ENCODE measurements at regions not wholly inside any gene's neighbourhood (a gene's known extent, or its start where the extent isn't known, plus 50 kb on each side); places are given as distances from the start of the nearest gene placed in this dataset.
"Not testable (repeated sequence)": the region's sequence is repeated elsewhere in the genome, so short reads cannot be mapped to it uniquely, and the experiment has no call there.

GRCh38 chr7:11256501-11256900 is 282.8 kb downstream of the PHF14 start:
- H3K27ac ChIP-seq (replicated peaks) = no peak overlapping the region
- H3K27me3 ChIP-seq (ENCODE audit: low read depth) = no peaks in the 10 kb centered on the region
- H3K36me3 ChIP-seq = no peaks in the 10 kb centered on the region
- H3K9me3 ChIP-seq (replicated peaks) = no peaks in the 10 kb centered on the region
- H3K4me3 ChIP-seq = no peak overlapping the region
- TF ChIP-seq CTCF (IDR thresholded peaks at IDR 0.05; ENCODE audit: borderline replicate concordance) = no peak
- intact Hi-C loops (cut with micrococcal nuclease) = no loop called here
- DNase-seq = no peak
- no peaks in the 10 kb centered on the region for H3K4me1 ChIP-seq

GRCh38 chr7:11261470-11261869 is 287.8 kb downstream of the PHF14 start:
- Histone ChIP-seq H3K9me3 (replicated peaks) (no peaks in the 10 kb centered on the region), H3K4me3 (no peak overlapping the region), H3K27ac (replicated peaks) (no peak overlapping the region), H3K4me1 (no peaks in the 10 kb centered on the region), H3K27me3 (ENCODE audit: low read depth) (no peaks in the 10 kb centered on the region), H3K36me3 (no peaks in the 10 kb centered on the region)
- no peak for TF ChIP-seq CTCF (IDR thresholded peaks at IDR 0.05; ENCODE audit: borderline replicate concordance)
- no peak for DNase-seq
- intact Hi-C loops (cut with micrococcal nuclease) = no loop called here

- intact Hi-C loops (cut with micrococcal nuclease) = no loop called here
- no peak overlapping the region for H3K4me3 ChIP-seq
- H3K36me3 ChIP-seq = no peaks in the 10 kb centered on the region
- H3K27me3 ChIP-seq (ENCODE audit: low read depth) = no peaks in the 10 kb centered on the region
- DNase-seq = no peak
- TF ChIP-seq CTCF (IDR thresholded peaks at IDR 0.05; ENCODE audit: borderline replicate concordance) = no peak
- H3K9me3 ChIP-seq (replicated peaks) = no peaks in the 10 kb centered on the region
- H3K27ac ChIP-seq (replicated peaks) = no peak overlapping the region
- H3K4me1 ChIP-seq = no peaks in the 10 kb centered on the region
Observed at GRCh38 chr7:11266101-11266500, 292.4 kb downstream of the PHF14 start.

- no peaks in the 10 kb centered on the region for H3K9me3 ChIP-seq (replicated peaks)
- no peak for TF ChIP-seq CTCF (IDR thresholded peaks at IDR 0.05; ENCODE audit: borderline replicate concordance)
- no peaks in the 10 kb centered on the region for H3K4me1 ChIP-seq
- H3K27me3 ChIP-seq (ENCODE audit: low read depth) = no peaks in the 10 kb centered on the region
- intact Hi-C loops (cut with micrococcal nuclease) = no loop called here
- H3K36me3 ChIP-seq = no peaks in the 10 kb centered on the region
- no peak overlapping the region for H3K27ac ChIP-seq (replicated peaks)
- no peak for DNase-seq
- no peak overlapping the region for H3K4me3 ChIP-seq
Observed at GRCh38 chr7:11272352-11272751, 298.7 kb downstream of the PHF14 start.

GRCh38 chr7:11274074-11274473 is 300.4 kb downstream of the PHF14 start:
- no peak overlapping the region for H3K27ac ChIP-seq (replicated peaks)
- H3K4me3 ChIP-seq = no peak overlapping the region
- H3K9me3 ChIP-seq (replicated peaks) = no peaks in the 10 kb centered on the region
- no peaks in the 10 kb centered on the region for H3K4me1 ChIP-seq
- no peaks in the 10 kb centered on the region for H3K36me3 ChIP-seq
- DNase-seq = no peak
- intact Hi-C loops (cut with micrococcal nuclease) = no loop called here
- no peak for TF ChIP-seq CTCF (IDR thresholded peaks at IDR 0.05; ENCODE audit: borderline replicate concordance)
- H3K27me3 ChIP-seq (ENCODE audit: low read depth) = no peaks in the 10 kb centered on the region

- intact Hi-C loops (cut with micrococcal nuclease) = no loop called here
- no peak for TF ChIP-seq CTCF (IDR thresholded peaks at IDR 0.05; ENCODE audit: borderline replicate concordance)
- no peak for DNase-seq
Observed at GRCh38 chr7:11281953-11282352, 308.3 kb downstream of the PHF14 start.

GRCh38 chr7:11283584-11283983 is 309.9 kb downstream of the PHF14 start:
- H3K27ac ChIP-seq (replicated peaks); H3K27me3 ChIP-seq (ENCODE audit: low read depth); H3K4me1 ChIP-seq; H3K9me3 ChIP-seq (replicated peaks); H3K36me3 ChIP-seq; intact Hi-C loops (cut with micrococcal nuclease); H3K4me3 ChIP-seq; DNase-seq: not testable (repeated sequence)

More at GRCh38 chr7:11281953-11282352, 308.3 kb downstream of the PHF14 start:
- Histone ChIP-seq H3K36me3 (no peaks in the 10 kb centered on the region), H3K4me1 (no peaks in the 10 kb centered on the region), H3K27ac (replicated peaks) (no peak overlapping the region), H3K9me3 (replicated peaks) (peaks cover 3% of the 10 kb centered on the region), H3K4me3 (no peak overlapping the region), H3K27me3 (ENCODE audit: low read depth) (no peaks in the 10 kb centered on the region)
